ENCODE measurements at regions not wholly inside any gene's neighbourhood (a gene's known extent, or its start where the extent isn't known, plus 50 kb on each side); places are given as distances from the start of the nearest gene placed in this dataset.

DNA sequence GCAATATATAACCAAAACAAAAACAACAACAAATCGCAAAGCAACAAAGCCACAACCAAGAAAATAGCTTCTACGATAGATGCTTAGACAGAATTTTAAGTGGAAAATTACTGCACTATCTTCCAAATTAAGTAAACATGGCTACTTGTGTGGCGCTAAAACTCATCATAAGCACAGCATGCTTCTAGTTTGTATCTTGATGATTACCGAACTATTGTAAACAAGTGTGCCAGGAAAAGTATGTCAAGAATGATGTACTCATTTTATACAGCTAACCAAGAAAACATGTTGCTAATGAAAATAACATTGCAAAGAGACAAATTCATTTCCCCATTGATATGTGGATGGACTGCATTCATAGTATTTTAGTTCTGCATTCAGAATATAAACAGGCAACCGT, 271.9 kb upstream of the GPC6 start:
- Histone ChIP-seq H3K9me3 (no peaks in the 10 kb centered on the region), H3K4me1 (no peaks in the 10 kb centered on the region), H3K36me3 (no peaks in the 10 kb centered on the region), H3K27me3 (no peaks in the 10 kb centered on the region), H3K4me3 (ENCODE audit: low read depth, low read length) (no peak overlapping the region)
- no peak for TF ChIP-seq CTCF (IDR thresholded peaks at IDR 0.05; ENCODE audit: low read depth, low read length)
- no peak for DNase-seq

DNA sequence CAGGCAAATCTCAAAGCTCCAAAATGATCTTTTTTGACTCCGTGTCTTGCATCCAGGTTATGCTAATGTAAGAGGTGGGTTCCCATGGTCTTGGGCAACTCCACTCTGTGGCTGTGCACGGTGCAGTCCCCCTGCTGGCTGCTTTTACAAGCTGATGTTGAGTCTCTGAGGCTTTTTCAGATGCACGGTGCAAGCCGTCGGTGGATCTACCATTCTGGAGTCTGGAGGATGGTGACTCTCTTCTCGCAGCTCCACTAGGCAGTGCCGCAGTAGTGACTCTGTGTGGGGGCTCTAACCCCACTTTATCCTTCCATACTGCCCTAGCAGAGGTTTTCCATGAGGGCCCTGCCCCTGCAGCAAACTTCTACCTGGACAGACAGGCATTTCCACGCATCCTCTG, 266.8 kb upstream of the GPC6 start:
- no peaks in the 10 kb centered on the region for H3K9me3 ChIP-seq
- H3K4me1 ChIP-seq: no peaks in the 10 kb centered on the region
- H3K27me3 ChIP-seq: no peaks in the 10 kb centered on the region
- H3K36me3 ChIP-seq: no peaks in the 10 kb centered on the region
- no peak for DNase-seq
- H3K4me3 ChIP-seq (ENCODE audit: low read depth, low read length): no peak overlapping the region
- TF ChIP-seq CTCF (IDR thresholded peaks at IDR 0.05; ENCODE audit: low read depth, low read length): peak; percentile 32

DNA sequence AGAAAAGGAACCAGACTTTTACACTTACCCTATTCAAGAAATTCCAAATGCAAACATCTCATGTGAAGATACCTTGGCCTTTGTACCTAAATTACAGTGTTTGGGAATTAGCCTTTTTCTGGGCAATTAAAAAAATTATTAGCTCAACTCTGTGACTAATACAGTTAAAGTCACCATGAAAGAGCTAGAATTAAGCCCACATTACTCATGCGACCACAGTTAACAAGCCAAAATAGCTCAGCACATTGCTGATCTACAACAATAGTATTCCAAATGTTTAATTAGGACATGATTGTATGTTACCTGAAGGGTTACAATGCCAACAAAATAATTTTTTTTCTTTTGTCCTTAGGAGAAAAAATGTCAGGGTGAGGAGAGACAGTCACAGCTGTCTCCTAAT, 263.6 kb upstream of the GPC6 start:
- no peak for DNase-seq
- no peaks in the 10 kb centered on the region for H3K27me3 ChIP-seq
- no peaks in the 10 kb centered on the region for H3K9me3 ChIP-seq
- no peaks in the 10 kb centered on the region for H3K4me1 ChIP-seq
- no peaks in the 10 kb centered on the region for H3K36me3 ChIP-seq
- H3K4me3 ChIP-seq (ENCODE audit: low read depth, low read length): no peak overlapping the region
- no peak for TF ChIP-seq CTCF (IDR thresholded peaks at IDR 0.05; ENCODE audit: low read depth, low read length)

GRCh38 chr13:92966341-92966740, 260.3 kb upstream of the GPC6 start:
- no peak for DNase-seq
- Histone ChIP-seq H3K27me3 (no peaks in the 10 kb centered on the region), H3K4me3 (ENCODE audit: low read depth, low read length) (no peak overlapping the region), H3K9me3 (no peaks in the 10 kb centered on the region), H3K4me1 (no peaks in the 10 kb centered on the region), H3K36me3 (no peaks in the 10 kb centered on the region)
- no peak for TF ChIP-seq CTCF (IDR thresholded peaks at IDR 0.05; ENCODE audit: low read depth, low read length)

- Histone ChIP-seq H3K36me3 (no peaks in the 10 kb centered on the region), H3K4me3 (ENCODE audit: low read depth, low read length) (no peak overlapping the region), H3K9me3 (no peaks in the 10 kb centered on the region), H3K4me1 (no peaks in the 10 kb centered on the region), H3K27me3 (no peaks in the 10 kb centered on the region)
- DNase-seq: no peak
- TF ChIP-seq CTCF (IDR thresholded peaks at IDR 0.05; ENCODE audit: low read depth, low read length): no peak
Measured at GRCh38 chr13:92966900-92967299, 259.7 kb upstream of the GPC6 start.

- Histone ChIP-seq H3K4me1 (no peaks in the 10 kb centered on the region), H3K9me3 (no peaks in the 10 kb centered on the region), H3K4me3 (ENCODE audit: low read depth, low read length) (no peak overlapping the region), H3K27me3 (no peaks in the 10 kb centered on the region), H3K36me3 (no peaks in the 10 kb centered on the region)
- TF ChIP-seq CTCF (IDR thresholded peaks at IDR 0.05; ENCODE audit: low read depth, low read length): peak; percentile 55
- DNase-seq: no peak
Measured at GRCh38 chr13:92967923-92968322, 258.7 kb upstream of the GPC6 start.

Data from BE2C (cell line).